Nephron progenitor cell (in vitro differentiated cells): ENCODE measurements at regions not wholly inside any gene's neighbourhood (a gene's known extent, or its start where the extent isn't known, plus 50 kb on each side); places are given as distances from the start of the nearest gene placed in this dataset.

ENCODE experiments used
- DNase-seq: peaks from one replicate; pipeline ENCODE4 v3.0.0; 2021
- H3K27ac Mint-ChIP-seq: 2 replicates; pipeline ENCODE4 v1.8.0; 2021; ENCODE audit warnings: mild to moderate bottlenecking, moderate library complexity, mixed read lengths
- H3K27me3 Mint-ChIP-seq: 2 replicates; pipeline ENCODE4 v1.8.0; 2021; ENCODE audit warnings: mild to moderate bottlenecking, low read depth, mixed read lengths; ENCODE audit not compliant: poor library complexity
- H3K36me3 Mint-ChIP-seq: 2 replicates; pipeline ENCODE4 v1.8.0; 2021; ENCODE audit warnings: low read depth, mixed read lengths
- H3K4me1 Mint-ChIP-seq: 2 replicates; pipeline ENCODE4 v1.8.0; 2021; ENCODE audit warnings: mixed read lengths
- H3K4me3 Mint-ChIP-seq: 2 replicates; pipeline ENCODE4 v1.8.0; 2021; ENCODE audit warnings: mild to moderate bottlenecking, moderate library complexity, mixed read lengths
- H3K9me3 Mint-ChIP-seq: 2 replicates; pipeline ENCODE4 v1.8.0; 2021; ENCODE audit warnings: mild to moderate bottlenecking, moderate library complexity, mixed read lengths
- CTCF ChIP-seq: fragments of 200-600 bp; sonication (generic); IDR thresholded peaks from 2 replicates; pipeline ENCODE4 v1.5.0; 2021; ENCODE audit warnings: antibody characterized with exemption

GRCh38 chr7:123319911-123320310 is 120.1 kb upstream of the SLC13A1 start:
- H3K36me3 Mint-ChIP-seq, result no peaks in the 10 kb centered on the region
- peaks cover 26% of the 10 kb centered on the region for H3K9me3 Mint-ChIP-seq
- no peak for TF ChIP-seq CTCF
- no peak overlapping the region for H3K4me3 Mint-ChIP-seq
- no peak overlapping the region for H3K27ac Mint-ChIP-seq
- no peaks in the 10 kb centered on the region for H3K4me1 Mint-ChIP-seq
- no peak for DNase-seq
- H3K27me3 Mint-ChIP-seq, result no peaks in the 10 kb centered on the region

GRCh38 chr7:123314886-123315285 is 115.1 kb upstream of the SLC13A1 start:
- Mint-ChIP-seq H3K36me3 (no peaks in the 10 kb centered on the region), H3K27me3 (no peaks in the 10 kb centered on the region), H3K4me3 (no peak overlapping the region), H3K4me1 (no peaks in the 10 kb centered on the region), H3K27ac (no peak overlapping the region), H3K9me3 (no peaks in the 10 kb centered on the region)
- no peak for DNase-seq
- TF ChIP-seq CTCF, result no peak

- Mint-ChIP-seq H3K27ac (peak overlapping the region; percentile 69), H3K27me3 (peaks cover 3% of the 10 kb centered on the region), H3K36me3 (no peaks in the 10 kb centered on the region), H3K4me3 (no peak overlapping the region), H3K9me3 (no peaks in the 10 kb centered on the region), H3K4me1 (no peaks in the 10 kb centered on the region)
- DNase-seq, result no peak
- TF ChIP-seq CTCF, result no peak
Measured at GRCh38 chr7:123308254-123308951, 108.6 kb upstream of the SLC13A1 start.

DNA sequence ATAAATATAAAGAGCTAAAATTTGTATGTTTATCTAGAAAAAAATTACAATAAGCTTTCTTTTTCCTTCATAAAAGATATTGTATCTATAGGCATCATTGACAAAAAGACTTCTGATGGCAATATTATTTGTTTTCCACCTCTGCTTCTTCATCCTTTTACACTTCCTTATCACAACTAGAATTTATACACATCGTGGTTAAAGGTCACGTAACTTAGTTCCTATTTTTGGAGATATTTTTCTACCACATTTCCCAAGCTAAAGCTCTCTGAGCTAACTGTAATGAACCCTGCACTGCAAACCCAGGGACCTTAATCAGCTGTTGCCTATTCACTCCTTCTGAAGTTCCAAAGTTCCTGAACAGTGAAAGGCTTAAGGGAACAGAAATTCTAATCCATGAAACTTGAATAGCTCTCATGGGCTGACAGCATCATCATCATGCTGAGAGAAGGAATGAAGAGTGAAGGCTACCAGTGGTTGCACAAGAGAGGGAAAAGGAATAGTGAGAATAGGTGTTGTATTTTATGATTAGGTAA is 106.1 kb upstream of the SLC13A1 start:
- H3K27ac Mint-ChIP-seq, result no peak overlapping the region
- H3K4me3 Mint-ChIP-seq, result no peak overlapping the region
- TF ChIP-seq CTCF, result no peak
- H3K27me3 Mint-ChIP-seq, result peaks cover 3% of the 10 kb centered on the region
- H3K36me3 Mint-ChIP-seq, result no peaks in the 10 kb centered on the region
- no peaks in the 10 kb centered on the region for H3K4me1 Mint-ChIP-seq
- H3K9me3 Mint-ChIP-seq, result no peaks in the 10 kb centered on the region
- DNase-seq, result no peak

DNA sequence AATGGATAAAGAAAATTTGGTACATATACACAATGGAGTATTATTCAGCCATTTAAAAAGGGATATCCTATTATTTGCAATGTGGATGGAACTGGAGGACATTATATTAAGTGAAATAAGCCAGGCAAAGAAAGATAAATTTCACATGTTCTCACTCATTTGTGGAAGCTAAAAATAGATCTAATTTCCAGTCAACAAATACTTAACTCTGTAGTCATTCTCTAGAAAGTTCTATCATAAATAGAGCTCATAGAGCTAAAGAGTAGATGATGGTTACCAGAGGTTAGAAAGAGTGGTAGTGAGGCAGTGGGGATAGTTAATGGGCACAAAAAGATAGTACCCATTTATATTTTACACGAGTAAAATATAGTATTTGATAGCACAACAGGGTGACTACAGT is 104.2 kb upstream of the SLC13A1 start:
- H3K4me3 Mint-ChIP-seq, result no peak overlapping the region
- H3K36me3 Mint-ChIP-seq, result no peaks in the 10 kb centered on the region
- H3K27ac Mint-ChIP-seq, result no peak overlapping the region
- DNase-seq, result no peak
- no peaks in the 10 kb centered on the region for H3K4me1 Mint-ChIP-seq
- no peak for TF ChIP-seq CTCF
- peaks cover 3% of the 10 kb centered on the region for H3K27me3 Mint-ChIP-seq
- no peaks in the 10 kb centered on the region for H3K9me3 Mint-ChIP-seq

DNA sequence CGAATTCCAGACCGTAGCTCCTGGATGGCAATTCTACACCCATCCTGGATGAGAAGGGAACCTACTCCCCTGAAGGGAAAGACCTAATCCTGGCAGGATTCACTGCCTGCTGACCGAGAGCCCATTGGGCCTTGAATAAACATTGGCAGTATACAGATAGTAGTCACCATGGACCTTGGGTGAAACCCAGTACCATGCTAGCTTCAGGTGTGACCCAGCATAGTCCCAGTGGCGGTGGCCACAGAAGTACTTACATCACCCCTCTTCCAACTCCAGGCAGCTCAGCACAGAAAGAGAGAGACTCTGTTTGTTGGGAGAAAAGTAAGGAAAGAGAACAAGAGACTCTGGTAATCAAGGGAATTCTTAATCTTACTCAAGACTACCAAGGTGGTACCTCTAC is 97.2 kb upstream of the SLC13A1 start:
- no peaks in the 10 kb centered on the region for H3K9me3 Mint-ChIP-seq
- no peak for DNase-seq
- no peaks in the 10 kb centered on the region for H3K4me1 Mint-ChIP-seq
- H3K4me3 Mint-ChIP-seq, result no peak overlapping the region
- no peak overlapping the region for H3K27ac Mint-ChIP-seq
- H3K36me3 Mint-ChIP-seq, result no peaks in the 10 kb centered on the region
- no peak for TF ChIP-seq CTCF
- H3K27me3 Mint-ChIP-seq, result no peaks in the 10 kb centered on the region
